Thyroid gland (tissue), 4 donors: ENCODE measurements at regions not wholly inside any gene's neighbourhood (a gene's known extent, or its start where the extent isn't known, plus 50 kb on each side); places are given as distances from the start of the nearest gene placed in this dataset.

Experiments
- DNase-seq, 2 donors: peaks; one replicate each; pipeline ENCODE4 v3.0.0-alpha.2; 2019
- H3K27ac ChIP-seq, 3 donors: fragments of 200-600 bp; sonication (generic); 1 replicate in 2 of 3; 2 replicates in 1 of 3; pipeline ENCODE4 v1.5.1; 2016 to 2019; ENCODE audit warnings: mild to moderate bottlenecking in 1 of 3, moderate library complexity in 1 of 3
- H3K27me3 ChIP-seq: fragments of 200-600 bp; sonication (generic); one replicate; pipeline ENCODE4 v1.5.1; 2019
- H3K36me3 ChIP-seq, 2 donors: fragments of 200-600 bp; sonication (generic); one replicate each; pipeline ENCODE4 v1.5.1; 2016 to 2019
- H3K4me1 ChIP-seq, 2 donors: fragments of 200-600 bp; sonication (generic); one replicate each; pipeline ENCODE4 v1.5.1; 2017 to 2019
- H3K4me3 ChIP-seq, 3 donors: fragments of 200-600 bp; sonication (generic); replicated peaks in 1 of 3; 1 replicate in 2 of 3; 2 replicates in 1 of 3; pipeline ENCODE4 v1.5.1; 2016; ENCODE audit warnings: mild to moderate bottlenecking in 1 of 3
- H3K9me3 ChIP-seq: fragments of 200-600 bp; sonication (generic); one replicate; pipeline ENCODE4 v1.5.1; 2017
- POLR2A ChIP-seq, 2 donors: fragments of 450-650 bp; IDR thresholded peaks; one replicate each; pipeline ENCODE4 v1.6.1; 2017; ENCODE audit warnings: antibody characterized with exemption in 2 of 2, mild to moderate bottlenecking in 2 of 2, moderate library complexity in 1 of 2
- WGBS, 2 donors: methylation state at CpG; one replicate each; pipeline ENCODE4 v1.1.5; 2017; 5-methylcytosine and 5-hydroxymethylcytosine counted together
- intact Hi-C: fragments of 100-400 bp; cut with DNase I; formaldehyde crosslinking; loops from one replicate; pipeline ENCODE4 v1.15.1; 2023
- TF ChIP-seq, protein P1 (sequence below), 6 experiments: fragments of 200-600 bp in 3 of 6; fragments of 450-650 bp in 3 of 6; sonication (generic) in 3 of 6; IDR thresholded peaks; one replicate each; pipeline ENCODE4 v1.5.1; 2016 to 2019; ENCODE audit warnings: antibody characterized with exemption in 6 of 6, mild to moderate bottlenecking in 2 of 6, inconsistent platforms in 1 of 6, moderate library complexity in 1 of 6

DNA sequence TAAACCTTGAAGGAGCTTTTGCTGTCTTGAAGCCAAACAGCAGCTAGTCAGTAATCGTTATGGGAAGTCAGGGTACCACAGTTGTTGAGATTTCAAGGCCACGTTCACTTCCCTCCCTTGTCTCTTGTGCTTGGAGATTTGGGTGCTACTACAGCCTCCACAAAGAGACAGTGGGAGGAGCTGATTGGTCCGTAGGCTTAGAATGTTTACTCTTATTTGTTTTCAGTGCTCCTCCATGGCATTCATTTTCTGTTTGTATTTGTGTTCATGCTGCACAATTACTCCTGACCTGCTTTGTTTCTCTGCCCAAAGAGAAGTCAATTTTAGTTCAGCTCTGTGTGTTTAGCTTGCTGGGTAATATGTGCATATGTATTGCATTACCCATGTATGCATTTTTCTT is 147.7 kb downstream of the PRL start:
- no peaks in the 10 kb centered on the region for H3K36me3 ChIP-seq
- H3K9me3 ChIP-seq, result no peaks in the 10 kb centered on the region
- peaks cover 22 to 45% of the 10 kb centered on the region in 2 donors for H3K4me1 ChIP-seq
- no peak overlapping the region for H3K27ac ChIP-seq
- intact Hi-C loops, result loop anchor here (10.0 kb wide), 1 partner anchor 554 kb away; the partner anchor contains the start of gene SOX4
- WGBS, 2 donors, result 62 to 73% methylated on average over 3 of the region's 3 CpGs
- TF ChIP-seq, protein P1, sequence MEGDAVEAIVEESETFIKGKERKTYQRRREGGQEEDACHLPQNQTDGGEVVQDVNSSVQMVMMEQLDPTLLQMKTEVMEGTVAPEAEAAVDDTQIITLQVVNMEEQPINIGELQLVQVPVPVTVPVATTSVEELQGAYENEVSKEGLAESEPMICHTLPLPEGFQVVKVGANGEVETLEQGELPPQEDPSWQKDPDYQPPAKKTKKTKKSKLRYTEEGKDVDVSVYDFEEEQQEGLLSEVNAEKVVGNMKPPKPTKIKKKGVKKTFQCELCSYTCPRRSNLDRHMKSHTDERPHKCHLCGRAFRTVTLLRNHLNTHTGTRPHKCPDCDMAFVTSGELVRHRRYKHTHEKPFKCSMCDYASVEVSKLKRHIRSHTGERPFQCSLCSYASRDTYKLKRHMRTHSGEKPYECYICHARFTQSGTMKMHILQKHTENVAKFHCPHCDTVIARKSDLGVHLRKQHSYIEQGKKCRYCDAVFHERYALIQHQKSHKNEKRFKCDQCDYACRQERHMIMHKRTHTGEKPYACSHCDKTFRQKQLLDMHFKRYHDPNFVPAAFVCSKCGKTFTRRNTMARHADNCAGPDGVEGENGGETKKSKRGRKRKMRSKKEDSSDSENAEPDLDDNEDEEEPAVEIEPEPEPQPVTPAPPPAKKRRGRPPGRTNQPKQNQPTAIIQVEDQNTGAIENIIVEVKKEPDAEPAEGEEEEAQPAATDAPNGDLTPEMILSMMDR (IDR thresholded peaks at IDR 0.05), result no peak
- no peak for TF ChIP-seq POLR2A (IDR thresholded peaks at IDR 0.05)
- H3K27me3 ChIP-seq, result no peaks in the 10 kb centered on the region
- no peak overlapping the region for H3K4me3 ChIP-seq
- DNase-seq, result no peak

DNA sequence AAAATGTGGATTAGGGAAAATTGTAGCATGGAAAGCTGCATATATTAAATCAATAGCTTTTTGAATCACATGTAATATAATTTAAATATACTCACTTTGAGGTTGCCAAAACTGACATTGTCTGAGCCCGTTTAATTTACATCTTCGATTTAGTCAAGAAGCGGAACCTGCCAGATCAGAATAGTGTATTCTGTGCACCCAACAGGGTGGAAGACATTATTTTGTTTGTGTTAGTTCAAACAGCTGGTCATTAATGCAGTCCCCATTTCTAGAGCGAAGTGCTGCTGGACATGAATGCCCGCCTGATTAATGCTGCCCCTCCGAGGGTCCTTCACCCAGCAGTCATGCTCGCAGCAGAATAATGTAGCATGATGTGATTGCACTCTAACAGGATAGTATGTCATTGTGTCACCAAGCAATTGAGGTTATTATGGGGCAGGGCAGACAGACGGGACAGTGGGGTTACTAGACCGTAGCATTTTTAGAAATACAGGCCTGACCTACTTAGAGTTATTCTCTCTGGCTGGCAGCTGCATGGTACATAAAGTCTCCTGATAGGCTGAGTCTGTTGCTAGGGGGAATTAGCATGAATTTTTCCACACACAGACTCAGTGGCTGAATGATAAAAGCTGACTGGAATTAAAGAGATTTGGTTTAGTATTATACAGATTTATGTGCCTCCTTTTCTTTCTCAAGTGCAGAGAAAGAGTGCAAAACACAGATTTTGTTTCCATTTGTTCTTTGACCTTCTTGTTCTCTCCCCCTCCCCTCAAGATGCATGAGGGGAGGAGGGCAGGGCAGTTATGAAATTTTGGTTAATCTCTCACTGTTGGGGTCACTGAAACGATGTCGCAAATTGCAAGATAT is 147.1 kb downstream of the PRL start:
- intact Hi-C loops, result loop anchor here (10.0 kb wide), 1 partner anchor 555 kb away; the partner anchor contains the start of gene SOX4
- H3K36me3 ChIP-seq, result no peaks in the 10 kb centered on the region
- H3K27ac ChIP-seq, result no peak overlapping the region
- TF ChIP-seq, protein P1 (IDR thresholded peaks at IDR 0.05), result no peak
- no peak for TF ChIP-seq POLR2A (IDR thresholded peaks at IDR 0.05)
- peaks cover 21 to 44% of the 10 kb centered on the region in 2 donors for H3K4me1 ChIP-seq
- peak; percentile 27 to 55 for DNase-seq
- H3K4me3 ChIP-seq, result no peak overlapping the region
- H3K9me3 ChIP-seq, result no peaks in the 10 kb centered on the region
- H3K27me3 ChIP-seq, result no peaks in the 10 kb centered on the region
- WGBS, 2 donors, result 52 to 62% methylated on average over 11 of the region's 11 CpGs

DNA sequence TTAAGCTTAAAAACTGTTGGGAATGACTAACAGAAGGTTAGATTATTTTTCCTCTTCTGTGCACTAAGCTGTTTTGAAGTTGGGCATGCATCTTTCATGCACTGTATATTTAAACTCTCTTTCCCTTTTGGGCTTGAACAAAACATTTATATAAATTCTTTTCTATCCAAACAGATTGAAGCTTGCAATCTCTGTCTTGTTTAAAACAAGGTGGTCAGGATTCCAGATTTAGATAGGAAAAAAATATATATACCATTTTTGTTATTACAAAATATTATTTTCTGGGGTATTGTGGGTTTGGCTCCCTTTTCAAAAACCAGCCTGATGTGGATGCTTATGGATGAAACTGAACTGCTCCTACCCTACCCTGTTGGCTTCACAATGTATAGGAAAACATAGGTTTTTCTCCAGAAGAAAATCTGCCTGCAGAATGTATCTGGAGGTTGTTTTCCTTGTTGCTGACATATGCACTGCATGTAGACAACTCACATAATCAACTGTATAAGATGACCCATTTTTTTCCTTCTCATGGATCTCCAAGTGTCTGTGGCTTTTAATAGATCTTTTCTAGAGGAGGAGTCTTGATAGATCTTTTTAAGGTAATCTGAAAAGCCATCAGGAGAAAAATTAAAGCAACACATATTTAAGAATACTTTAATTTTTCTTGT is 146.3 kb downstream of the PRL start:
- intact Hi-C loops, result no loop called here
- Histone ChIP-seq H3K4me1 (peaks cover 13 to 36% of the 10 kb centered on the region in 2 donors), H3K27ac (no peak overlapping the region), H3K36me3 (no peaks in the 10 kb centered on the region), H3K9me3 (no peaks in the 10 kb centered on the region), H3K27me3 (no peaks in the 10 kb centered on the region), H3K4me3 (no peak overlapping the region)
- TF ChIP-seq, protein P1 (IDR thresholded peaks at IDR 0.05), result no peak
- no peak for TF ChIP-seq POLR2A (IDR thresholded peaks at IDR 0.05)
- DNase-seq, result no peak

DNA sequence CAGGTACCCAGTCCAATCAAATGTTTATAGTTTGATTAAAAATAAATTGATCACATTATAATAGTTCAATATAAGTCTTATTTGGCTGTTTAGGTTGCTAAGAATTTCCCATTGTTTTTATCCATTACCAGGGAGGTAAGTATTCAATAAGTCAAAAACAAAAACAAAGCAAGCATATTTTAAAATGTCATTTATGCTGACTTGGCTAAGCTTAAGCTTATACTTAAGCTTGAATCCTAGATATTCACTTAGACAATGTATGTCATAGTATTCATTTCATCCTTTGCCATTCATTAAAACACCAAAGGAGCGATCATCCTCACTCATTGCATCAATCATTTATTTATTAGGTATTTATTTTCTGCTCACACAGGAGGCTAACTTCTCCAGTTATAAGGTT is 144.9 kb downstream of the PRL start:
- Histone ChIP-seq H3K4me1 (peaks cover 11 to 28% of the 10 kb centered on the region in 2 donors), H3K9me3 (no peaks in the 10 kb centered on the region), H3K27me3 (no peaks in the 10 kb centered on the region), H3K27ac (no peak overlapping the region), H3K36me3 (no peaks in the 10 kb centered on the region), H3K4me3 (no peak overlapping the region)
- intact Hi-C loops, result no loop called here
- no peak for DNase-seq
- 96 to 98% methylated on average over 1 of the region's 1 CpG for WGBS, 2 donors
- TF ChIP-seq, protein P1 (IDR thresholded peaks at IDR 0.05), result no peak
- TF ChIP-seq POLR2A (IDR thresholded peaks at IDR 0.05), result no peak

DNA sequence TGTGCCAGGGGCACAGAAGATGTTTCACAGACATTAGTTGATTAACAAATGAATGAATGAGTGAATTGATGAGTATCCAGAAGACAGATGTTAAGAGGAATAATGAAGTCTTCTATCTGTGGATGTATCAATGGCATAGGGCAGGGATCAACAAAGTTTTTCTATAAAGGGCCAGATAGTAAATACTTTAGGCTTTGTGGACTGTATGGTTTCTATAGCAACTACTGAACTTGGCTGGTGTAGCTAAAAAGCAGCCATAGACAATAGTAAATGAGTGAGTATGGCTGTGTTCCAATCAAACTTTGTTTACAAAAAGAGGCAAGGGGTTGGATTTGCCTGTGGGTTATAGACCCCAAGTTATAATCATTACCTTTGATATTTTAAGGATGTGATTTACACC is 144.0 kb downstream of the PRL start:
- intact Hi-C loops, result no loop called here
- TF ChIP-seq POLR2A (IDR thresholded peaks at IDR 0.05), result no peak
- TF ChIP-seq, protein P1 (IDR thresholded peaks at IDR 0.05), result no peak

More for the DNA sequence above, 144.0 kb downstream of the PRL start:
- peaks cover 11 to 18% of the 10 kb centered on the region in 2 donors for H3K4me1 ChIP-seq
- H3K9me3 ChIP-seq, result no peaks in the 10 kb centered on the region
- no peak for DNase-seq
- H3K27ac ChIP-seq, result no peak overlapping the region
- no peaks in the 10 kb centered on the region for H3K36me3 ChIP-seq
- H3K4me3 ChIP-seq, result no peak overlapping the region
- H3K27me3 ChIP-seq, result no peaks in the 10 kb centered on the region
